Fibroblast of lung (primary cell): ENCODE measurements at regions not wholly inside any gene's neighbourhood (a gene's known extent, or its start where the extent isn't known, plus 50 kb on each side); places are given as distances from the start of the nearest gene placed in this dataset.
"Not testable (repeated sequence)": the region's sequence is repeated elsewhere in the genome, so short reads cannot be mapped to it uniquely, and the experiment has no call there.

ENCODE experiments used
- CTCF ChIP-seq, 2 donors: IDR thresholded peaks in 1 of 2; conservative IDR thresholded peaks in 1 of 2; 1 replicate in 1 of 2; 2 replicates in 1 of 2; pipeline ENCODE4 v1.5.1; 2011 to 2012; ENCODE audit warnings: low read length in 2 of 2, control low read depth in 1 of 2, inconsistent platforms in 1 of 2, low read depth in 1 of 2, mild to moderate bottlenecking in 1 of 2
- EZH2 ChIP-seq: IDR thresholded peaks from 2 replicates; pipeline ENCODE4 v1.5.1; 2012; ENCODE audit warnings: low read length, control low read depth, mild to moderate bottlenecking; ENCODE audit errors: missing control alignments

DNA sequence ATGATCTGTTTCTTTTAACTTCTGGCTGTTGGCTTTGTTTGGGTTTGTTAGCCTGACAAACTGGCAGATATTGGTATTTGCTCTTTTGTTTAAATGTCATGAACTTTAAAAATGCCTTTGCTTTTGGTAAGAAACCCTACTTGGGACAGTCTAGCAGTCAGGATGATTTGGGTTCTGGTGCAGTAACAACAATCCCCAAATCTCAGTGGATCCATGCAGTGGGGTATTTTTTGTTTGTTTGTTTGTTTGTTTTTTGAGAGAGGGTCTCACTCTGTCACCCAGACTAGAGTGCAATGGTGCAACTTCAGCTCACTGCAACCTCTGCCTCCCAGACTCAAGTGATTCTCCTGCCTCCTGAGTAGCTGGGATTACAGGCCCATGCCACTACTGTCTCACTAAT, 120.9 kb downstream of the ART5 start:
- TF ChIP-seq CTCF (conservative IDR thresholded peaks at IDR 0.05 in 1 of 2, IDR thresholded peaks at IDR 0.05 in 1 of 2; ENCODE audit: low read depth in 1 of 2, low read length in 2 of 2); EZH2: not testable (repeated sequence)
